IPS DF 4.7 (cell line): ENCODE measurements at regions not wholly inside any gene's neighbourhood (a gene's known extent, or its start where the extent isn't known, plus 50 kb on each side); places are given as distances from the start of the nearest gene placed in this dataset.

ENCODE experiments used
- DNase-seq: peaks from one replicate; pipeline ENCODE4 v3.0.0-alpha.2; 2013; ENCODE audit warnings: low spot score; ENCODE audit errors: extremely low read depth

GRCh38 chr7:81367326-81367931 lies 402.4 kb downstream of the HGF start:
- no peak for DNase-seq

- DNase-seq = no peak
Observed at GRCh38 chr7:81366546-81366945, 403.3 kb downstream of the HGF start.

GRCh38 chr7:81361769-81362312 lies 408.0 kb downstream of the HGF start:
- DNase-seq = no peak

GRCh38 chr7:81355911-81356310 lies 413.9 kb downstream of the HGF start:
- no peak for DNase-seq

- no peak for DNase-seq
Observed at GRCh38 chr7:81349044-81349443, 420.8 kb downstream of the HGF start.

DNA sequence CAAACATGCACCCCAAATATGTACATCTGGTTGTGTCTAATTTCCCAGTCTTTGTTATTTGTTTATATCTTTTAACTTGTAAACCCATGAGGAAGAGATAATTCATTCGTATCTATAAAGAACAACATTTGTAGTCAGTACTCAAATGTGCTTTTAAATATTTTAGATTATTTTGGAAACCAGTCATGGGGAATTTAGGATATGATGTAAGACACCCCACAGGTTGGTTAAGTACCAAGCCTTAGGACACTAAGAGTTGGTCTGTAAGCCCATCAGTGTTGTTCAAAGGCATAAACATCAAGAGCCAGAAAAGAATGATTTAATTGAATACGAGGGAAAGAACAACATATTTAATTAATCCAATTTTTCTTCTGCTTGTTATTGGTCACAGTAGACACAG lies 421.1 kb upstream of the SEMA3C start:
- DNase-seq = no peak

DNA sequence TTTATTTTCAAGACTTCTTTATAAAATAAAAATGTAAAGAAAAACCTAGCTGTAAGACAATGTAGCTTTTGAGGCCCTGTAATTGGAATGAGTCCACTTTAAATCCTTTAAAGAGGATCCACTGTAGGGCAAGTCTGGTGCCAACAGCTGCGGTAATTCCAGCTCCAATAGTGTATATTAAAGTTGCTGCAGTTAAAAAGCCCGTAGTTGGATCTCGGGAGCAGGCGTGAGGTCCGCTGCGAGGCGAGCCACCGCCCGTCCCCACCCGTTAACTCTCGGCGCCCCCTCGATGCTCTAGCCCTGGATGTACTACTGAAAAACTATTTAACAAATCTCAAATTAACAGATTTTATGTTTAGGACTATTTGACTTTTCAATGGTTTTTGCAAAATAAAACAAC lies 414.7 kb upstream of the SEMA3C start:
- DNase-seq = no peak

DNA sequence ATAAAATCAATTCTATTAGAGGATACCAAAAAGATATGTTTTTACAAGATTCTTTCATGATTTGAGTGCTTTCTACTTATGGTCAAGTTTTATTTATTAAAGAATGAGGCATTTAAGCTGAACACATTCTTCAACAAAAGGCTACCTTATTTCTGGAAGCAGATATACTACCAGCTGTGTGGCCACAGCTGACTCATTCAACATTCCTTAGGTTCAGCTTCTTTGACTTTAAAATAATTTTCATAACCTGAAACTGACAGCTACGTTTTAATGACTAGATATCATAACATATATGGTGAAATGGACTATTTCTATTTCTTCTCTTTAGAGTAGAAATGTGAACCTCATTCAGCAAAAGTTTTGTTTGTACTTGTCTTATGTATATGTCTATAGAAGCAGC lies 414.2 kb upstream of the SEMA3C start:
- DNase-seq = no peak

- DNase-seq = no peak
Observed at GRCh38 chr7:81331061-81332018, 412.5 kb upstream of the SEMA3C start.

GRCh38 chr7:81330108-81330507 lies 411.3 kb upstream of the SEMA3C start:
- no peak for DNase-seq

DNA sequence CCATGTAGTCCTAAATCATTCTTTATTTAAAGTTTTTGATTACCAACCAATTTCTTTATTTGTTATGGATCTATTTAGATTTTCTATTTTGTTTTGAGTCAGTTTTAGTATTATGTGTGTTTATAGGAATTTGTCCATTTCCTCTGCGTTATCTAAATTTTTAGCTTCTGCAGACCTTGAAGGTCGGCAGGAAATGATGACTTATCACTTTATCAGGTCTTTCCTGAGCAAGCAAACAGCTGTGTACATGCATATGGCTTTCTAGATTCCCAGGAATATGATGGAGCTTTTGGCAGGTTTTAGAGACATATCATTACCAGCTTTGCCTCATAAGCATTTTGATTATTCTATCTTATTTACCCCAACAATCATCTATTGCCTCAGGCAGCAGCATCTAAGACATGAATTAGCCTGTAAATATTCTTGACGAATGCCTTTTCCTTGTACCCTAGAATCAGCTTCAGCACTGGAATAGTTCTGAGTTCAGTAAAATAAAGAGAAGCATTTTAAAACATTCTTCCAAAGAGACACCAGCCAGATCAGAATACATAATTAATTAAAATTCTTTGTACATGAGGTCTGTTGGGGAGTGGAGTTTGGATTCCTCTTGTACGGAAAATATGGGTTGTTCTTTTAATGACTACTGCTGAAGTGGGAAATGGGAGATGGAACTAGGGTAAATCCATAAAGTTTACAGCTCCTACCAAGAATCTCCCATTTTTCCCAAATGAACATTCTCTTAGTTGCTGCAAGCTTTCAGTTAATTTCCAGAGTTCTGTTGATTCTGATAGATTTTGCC lies 408.8 kb upstream of the SEMA3C start:
- DNase-seq = no peak

GRCh38 chr7:81321949-81322348 lies 403.1 kb upstream of the SEMA3C start:
- no peak for DNase-seq

GRCh38 chr7:81317741-81318140 lies 398.9 kb upstream of the SEMA3C start:
- DNase-seq = no peak

DNA sequence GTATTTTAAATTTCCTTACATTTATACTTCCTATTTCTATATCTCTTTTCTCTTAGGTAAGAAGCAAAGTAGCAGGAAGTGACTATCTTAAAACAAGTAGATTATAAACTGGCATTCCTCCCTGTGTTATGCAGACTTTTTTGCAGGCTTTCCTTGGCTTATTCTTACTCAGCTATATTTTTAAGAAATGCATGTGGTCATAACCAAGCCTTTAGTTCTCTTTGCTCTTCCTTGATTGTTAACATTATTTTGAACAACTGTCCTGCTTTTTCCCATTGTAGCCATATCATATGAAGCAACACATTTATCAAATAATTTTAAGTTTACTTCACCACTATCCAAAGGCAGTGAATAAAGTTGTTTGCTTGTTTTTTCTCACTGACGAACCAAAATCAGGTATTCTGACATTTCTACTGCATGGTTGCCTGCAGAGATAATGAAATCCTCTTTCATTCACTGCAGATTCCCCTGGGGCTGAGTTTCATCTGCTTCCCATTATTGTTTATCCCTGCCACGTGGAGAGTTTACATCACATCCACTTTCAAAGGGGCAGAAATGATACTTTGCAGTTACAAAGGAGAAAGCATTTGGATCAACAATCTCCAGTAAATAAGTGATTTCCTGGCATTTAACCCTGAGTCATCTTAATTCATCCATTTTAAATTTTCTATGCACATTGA lies 389.9 kb upstream of the SEMA3C start:
- no peak for DNase-seq

DNA sequence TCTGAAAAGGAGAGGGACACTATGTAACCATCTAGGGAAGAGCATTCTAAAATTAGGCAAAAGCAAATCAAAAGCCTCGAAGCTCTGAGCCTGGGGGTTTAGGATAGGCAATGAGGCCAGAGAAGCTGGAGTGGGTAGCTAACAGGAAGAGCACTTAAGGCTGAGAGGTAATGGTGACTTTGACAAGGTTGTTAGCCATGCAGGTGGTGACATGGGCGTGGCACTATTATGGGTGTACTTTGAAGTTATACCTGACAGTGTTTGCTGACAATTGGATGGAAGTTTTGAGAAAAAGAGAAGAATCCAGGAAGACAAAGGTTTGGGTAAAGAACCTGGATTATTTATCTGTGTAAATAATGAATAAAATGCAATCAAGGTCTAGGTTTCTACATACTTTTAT lies 383.0 kb upstream of the SEMA3C start:
- no peak for DNase-seq

DNA sequence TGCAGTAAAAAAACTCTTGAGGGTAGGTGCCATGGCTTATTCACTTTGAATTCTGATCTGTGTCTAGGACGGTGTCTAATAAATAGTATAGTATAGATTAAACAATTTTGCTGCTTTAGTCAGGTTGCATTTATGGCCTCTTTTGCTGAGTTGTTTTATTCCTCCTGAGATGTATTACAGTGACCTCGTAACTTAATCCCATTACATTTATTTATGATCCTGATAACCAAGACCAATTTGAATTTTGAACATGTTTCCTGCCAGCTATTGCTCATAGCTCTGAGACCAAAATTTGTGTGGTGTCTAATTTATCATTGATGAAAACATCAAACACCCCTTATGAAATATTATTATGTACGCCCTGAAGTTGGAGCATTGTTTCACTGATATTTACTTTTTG lies 381.9 kb upstream of the SEMA3C start:
- no peak for DNase-seq

DNA sequence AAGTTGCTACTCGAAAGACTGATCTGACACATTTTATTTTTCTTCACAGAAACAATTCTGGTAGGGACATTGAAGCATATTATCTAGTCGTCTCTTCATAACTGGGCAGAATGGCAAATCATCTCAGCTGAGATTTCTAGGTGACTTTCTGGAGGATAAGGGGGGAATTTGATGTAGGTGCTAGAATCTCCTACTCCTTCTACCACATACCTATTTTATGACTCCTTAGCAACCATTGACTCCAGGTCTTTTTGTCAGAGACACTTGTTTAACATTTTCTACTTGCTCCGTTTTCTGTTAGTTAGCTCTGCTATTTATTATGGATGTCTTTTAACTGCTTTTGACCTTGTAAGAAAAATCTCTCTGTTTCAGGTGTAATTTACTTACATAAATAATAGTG lies 380.9 kb upstream of the SEMA3C start:
- DNase-seq = no peak

DNA sequence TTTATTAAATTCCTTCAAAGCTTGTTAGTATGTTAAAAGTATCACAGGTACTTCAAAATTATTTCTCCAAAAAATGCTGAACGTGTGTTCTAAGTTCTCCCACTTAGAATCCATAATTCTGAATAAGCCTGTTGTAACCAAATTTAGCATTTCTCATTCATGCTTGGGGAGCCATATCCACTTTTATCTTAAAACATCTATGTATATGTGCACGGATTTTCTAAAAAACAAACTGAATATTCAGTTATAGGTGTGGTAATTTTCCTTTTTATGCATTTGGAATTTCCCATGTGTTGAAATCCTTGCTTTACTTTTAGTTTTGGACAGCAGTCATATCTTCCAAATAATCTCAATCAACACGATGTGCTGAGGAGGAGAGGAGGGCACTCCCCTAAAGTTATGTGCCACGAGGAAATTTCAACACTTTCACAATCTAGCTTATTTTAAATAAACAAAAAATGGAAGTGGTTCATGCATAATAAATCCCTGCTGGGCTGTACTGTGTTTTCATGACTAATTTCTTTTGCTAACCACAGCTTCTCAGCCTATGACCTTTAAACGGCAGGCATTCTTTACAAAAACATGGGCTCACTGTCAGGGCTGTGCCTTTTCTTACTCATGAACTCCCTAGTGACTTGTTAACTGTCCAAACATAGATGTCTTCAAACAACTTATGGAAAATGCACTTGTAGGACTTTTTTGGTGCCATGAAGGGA lies 380.3 kb upstream of the SEMA3C start:
- DNase-seq = no peak

- no peak for DNase-seq
Observed at GRCh38 chr7:81297317-81297716, 378.5 kb upstream of the SEMA3C start.

- no peak for DNase-seq
Observed at GRCh38 chr7:81296726-81297125, 377.9 kb upstream of the SEMA3C start.
